GM10266 (cell line): ENCODE measurements at regions not wholly inside any gene's neighbourhood (a gene's known extent, or its start where the extent isn't known, plus 50 kb on each side); places are given as distances from the start of the nearest gene placed in this dataset.

Experiments
- DNase-seq: peaks from one replicate; pipeline ENCODE4 v3.0.0; 2012; ENCODE audit errors: extremely low spot score
- TF ChIP-seq, protein P1 (sequence below): IDR thresholded peaks from 2 replicates; pipeline ENCODE4 v1.5.1; 2012; ENCODE audit warnings: mild to moderate bottlenecking, low read depth; ENCODE audit not compliant: control insufficient read depth, insufficient read depth; ENCODE audit errors: missing control alignments

- TF ChIP-seq, protein P1, sequence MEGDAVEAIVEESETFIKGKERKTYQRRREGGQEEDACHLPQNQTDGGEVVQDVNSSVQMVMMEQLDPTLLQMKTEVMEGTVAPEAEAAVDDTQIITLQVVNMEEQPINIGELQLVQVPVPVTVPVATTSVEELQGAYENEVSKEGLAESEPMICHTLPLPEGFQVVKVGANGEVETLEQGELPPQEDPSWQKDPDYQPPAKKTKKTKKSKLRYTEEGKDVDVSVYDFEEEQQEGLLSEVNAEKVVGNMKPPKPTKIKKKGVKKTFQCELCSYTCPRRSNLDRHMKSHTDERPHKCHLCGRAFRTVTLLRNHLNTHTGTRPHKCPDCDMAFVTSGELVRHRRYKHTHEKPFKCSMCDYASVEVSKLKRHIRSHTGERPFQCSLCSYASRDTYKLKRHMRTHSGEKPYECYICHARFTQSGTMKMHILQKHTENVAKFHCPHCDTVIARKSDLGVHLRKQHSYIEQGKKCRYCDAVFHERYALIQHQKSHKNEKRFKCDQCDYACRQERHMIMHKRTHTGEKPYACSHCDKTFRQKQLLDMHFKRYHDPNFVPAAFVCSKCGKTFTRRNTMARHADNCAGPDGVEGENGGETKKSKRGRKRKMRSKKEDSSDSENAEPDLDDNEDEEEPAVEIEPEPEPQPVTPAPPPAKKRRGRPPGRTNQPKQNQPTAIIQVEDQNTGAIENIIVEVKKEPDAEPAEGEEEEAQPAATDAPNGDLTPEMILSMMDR, result no peak
- DNase-seq, result no peak
Measured at GRCh38 chr4:136476753-136477152, 1055.5 kb downstream of the PCDH18 start.

DNA sequence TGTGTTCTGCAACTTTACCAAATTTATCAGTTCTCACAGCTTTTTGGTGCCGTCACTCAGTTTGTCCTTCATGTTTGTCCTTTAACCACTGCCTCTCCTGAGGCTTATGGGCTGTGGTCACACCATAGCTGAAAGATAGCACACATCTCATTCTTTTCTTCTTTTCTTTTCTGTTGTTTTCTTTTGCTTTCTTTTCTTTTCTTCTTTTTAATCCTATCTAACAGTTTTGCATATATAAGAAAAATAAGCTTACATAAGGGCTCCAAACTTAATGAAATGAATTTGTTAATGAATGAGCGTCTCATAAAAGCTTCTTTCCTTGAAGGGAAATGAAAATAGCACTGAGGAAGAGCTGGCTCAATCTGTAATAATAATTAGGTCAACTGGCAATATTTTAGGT lies 1061.2 kb downstream of the PCDH18 start:
- DNase-seq, result no peak
- TF ChIP-seq, protein P1, result no peak

DNA sequence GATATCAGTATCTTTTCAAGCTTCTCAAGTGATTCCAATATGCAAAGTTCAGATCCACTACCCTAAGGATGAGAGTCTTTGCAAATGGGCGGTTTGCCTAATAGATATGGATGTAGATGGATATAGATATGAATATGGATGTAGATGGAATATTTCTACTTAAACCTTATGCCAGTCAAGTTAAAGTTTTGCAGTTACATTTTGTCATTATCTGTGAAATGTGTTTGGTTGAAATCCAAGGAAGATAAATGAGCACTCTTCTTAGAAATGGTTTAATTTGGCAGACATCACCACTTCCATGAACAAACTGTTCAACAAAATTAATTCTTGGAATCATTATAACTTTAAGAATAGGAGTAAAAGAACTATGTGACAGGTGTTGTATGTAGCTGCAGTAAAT lies 1066.6 kb downstream of the PCDH18 start:
- TF ChIP-seq, protein P1, result no peak
- DNase-seq, result no peak

- TF ChIP-seq, protein P1, result no peak
- DNase-seq, result no peak
Measured at GRCh38 chr4:136463941-136464340, 1068.4 kb downstream of the PCDH18 start.

GRCh38 chr4:136461533-136461932 lies 1070.8 kb downstream of the PCDH18 start:
- TF ChIP-seq, protein P1, result no peak
- no peak for DNase-seq

GRCh38 chr4:136458326-136458725 lies 1074.0 kb downstream of the PCDH18 start:
- DNase-seq, result no peak
- TF ChIP-seq, protein P1, result no peak

- TF ChIP-seq, protein P1, result no peak
- DNase-seq, result no peak
Measured at GRCh38 chr4:136457577-136457976, 1074.7 kb downstream of the PCDH18 start.
